CD4-positive, alpha-beta T cell treated with Interferon gamma for 1 hour (primary cell): ENCODE measurements at regions not wholly inside any gene's neighbourhood (a gene's known extent, or its start where the extent isn't known, plus 50 kb on each side); places are given as distances from the start of the nearest gene placed in this dataset.
"Not testable (repeated sequence)": the region's sequence is repeated elsewhere in the genome, so short reads cannot be mapped to it uniquely, and the experiment has no call there.

Experiments used
- DNase-seq: peaks from one replicate; pipeline ENCODE4 v3.0.0-alpha.2; 2020

DNA sequence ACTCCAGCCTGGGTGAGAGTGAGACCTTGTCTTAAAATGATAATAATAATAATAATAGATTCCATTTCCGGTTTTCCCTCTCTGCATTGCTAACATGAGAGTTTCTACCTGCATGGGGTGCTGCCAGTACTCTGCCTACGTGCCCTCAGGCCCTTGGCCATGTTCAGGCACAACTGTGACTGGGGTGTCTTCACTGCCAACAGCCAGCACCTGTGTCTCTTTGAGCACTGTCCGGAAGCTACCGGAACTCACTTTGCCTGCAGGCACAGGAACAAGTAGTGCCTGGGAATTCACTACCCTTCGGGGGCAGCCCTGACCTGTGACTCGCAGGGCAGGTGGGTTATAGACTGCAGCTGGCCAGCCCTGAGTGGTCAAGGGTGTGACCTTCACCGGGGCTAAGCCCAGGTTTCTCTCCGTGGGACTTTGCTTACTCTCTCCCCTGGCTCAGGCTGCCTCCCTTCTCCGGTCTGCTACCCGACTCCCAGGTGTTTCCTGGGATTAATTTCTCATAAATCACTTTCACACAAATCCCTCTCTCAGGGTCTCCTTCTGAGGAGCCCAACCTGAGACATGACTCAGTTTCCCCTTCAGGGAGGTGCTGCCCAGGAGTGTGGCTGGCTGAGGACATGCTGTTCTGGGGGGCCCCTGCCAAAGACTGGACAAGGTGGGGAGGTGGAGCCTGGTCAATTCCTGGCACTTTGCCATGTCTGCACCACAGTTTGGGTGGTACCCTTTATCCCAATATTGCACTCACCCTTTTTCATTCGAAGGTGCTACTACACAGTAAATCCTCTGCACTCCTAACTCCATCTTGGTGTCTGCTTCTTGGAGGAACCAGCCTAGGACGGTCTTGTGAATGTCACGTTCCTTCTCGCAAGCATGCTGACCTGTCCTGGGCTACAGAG lies 79.5 kb upstream of the RALGAPA2 start:
- DNase-seq = no peak

DNA sequence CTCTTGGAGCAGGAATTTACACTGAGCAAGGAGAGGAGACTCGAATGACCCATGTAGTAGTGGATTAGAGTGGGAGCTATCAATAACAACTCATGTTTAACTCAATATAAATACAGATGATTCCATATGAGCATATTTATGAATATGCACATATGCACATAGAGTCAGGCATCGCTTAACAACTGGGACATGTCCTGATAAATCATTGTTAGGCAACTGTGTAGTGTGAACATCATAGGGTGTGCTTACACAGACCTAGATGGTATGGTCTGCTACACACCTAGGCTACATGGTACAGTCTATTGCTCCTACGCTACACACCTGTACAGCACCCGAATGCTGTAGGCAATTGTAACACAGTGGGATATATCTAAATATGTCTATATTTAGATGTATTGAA lies 75.9 kb upstream of the RALGAPA2 start:
- DNase-seq = no peak

DNA sequence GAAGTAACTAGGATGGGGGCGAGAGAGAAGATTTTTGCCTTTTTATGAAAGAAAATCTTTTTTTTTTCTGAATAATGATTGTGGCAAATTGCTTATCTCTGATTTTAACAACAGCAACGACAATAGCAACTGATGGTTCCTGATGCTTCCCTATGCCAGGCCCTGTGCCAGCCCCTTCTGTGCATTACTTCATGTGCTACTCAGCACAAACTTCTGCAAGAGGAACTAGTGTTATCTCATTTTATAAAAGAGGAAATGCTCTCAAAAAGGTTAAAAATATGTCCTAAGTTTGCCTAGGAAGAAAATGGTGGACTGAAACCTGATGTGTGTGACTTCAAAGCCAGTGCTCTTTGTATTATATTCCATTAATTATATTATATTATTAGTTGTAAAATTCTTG lies 74.0 kb upstream of the RALGAPA2 start:
- DNase-seq = peak; percentile 18

DNA sequence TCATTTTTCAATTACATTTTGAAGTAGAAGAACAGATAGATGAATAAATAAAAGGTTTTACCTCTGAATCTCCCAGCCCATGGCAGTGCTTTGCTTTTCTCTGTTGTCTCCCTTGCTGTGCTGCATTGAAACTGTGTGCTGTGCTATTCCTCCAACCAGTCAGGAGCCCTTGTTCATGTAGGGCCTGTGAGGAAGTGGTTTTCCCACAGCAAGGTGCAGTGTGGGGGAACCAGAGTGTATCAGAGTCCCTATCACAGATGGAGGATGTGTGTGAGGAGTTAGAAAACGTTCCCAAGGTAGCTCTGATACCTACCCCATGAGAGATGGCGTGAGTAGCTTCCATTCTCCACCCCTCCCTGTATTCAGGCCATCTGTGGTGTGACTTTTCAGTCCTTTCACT lies 72.8 kb upstream of the RALGAPA2 start:
- no peak for DNase-seq

DNA sequence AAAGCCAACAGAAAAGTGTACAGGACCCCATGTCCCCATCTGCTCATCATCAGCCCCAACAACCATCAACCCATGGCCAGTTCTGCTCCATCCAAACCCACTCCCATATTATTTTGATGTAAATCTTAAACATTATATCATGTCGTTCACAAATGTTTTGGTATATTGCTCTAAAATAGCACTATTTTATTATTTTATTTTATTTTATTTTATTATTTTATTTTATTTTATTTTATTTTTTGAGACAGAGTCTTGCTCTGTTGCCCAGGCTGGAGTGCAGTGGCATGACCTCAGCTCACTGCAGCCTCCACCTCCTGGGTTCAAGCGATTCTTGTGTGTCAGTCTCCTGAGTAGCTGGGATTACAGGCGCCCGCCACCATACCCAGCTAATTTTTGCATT lies 72.0 kb upstream of the RALGAPA2 start:
- not testable (repeated sequence) for DNase-seq

DNA sequence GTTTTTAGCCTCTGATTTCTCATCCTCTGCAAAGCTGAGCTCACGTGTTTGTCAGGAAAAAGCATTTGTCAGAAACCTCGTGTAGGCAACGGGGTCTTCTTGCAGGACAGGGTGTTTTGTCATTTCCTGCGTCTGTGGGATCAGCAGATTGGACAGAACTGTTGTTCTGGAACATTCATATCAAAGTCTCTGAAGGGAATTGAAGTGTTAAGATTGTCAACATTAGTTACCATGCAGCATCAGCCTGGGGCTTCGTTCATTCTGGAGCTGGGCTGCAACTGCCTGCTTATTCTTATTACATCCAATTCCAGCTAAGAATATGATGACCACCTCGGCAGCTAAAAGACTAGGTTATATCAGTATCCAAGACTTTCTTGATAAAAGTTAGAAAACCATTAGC lies 71.0 kb upstream of the RALGAPA2 start:
- no peak for DNase-seq

DNA sequence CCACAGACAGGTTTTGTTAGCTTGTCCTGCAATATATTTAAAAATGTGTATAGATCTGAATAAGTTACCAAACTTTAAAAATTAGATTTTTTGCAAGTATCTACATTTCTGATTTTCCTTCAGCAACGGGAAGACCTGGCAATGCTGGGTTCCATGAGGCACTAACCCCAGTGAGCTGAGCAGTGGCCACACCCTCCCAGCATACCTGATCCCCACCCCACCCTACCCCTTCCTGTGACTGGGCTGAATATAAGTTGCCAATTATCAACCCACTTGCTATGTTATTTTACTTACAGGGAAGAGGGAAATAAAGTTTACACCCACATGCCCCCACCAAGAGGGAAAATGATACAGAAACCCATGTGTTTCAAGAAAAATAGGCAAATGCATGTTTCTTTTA lies 70.3 kb upstream of the RALGAPA2 start:
- DNase-seq = no peak

DNA sequence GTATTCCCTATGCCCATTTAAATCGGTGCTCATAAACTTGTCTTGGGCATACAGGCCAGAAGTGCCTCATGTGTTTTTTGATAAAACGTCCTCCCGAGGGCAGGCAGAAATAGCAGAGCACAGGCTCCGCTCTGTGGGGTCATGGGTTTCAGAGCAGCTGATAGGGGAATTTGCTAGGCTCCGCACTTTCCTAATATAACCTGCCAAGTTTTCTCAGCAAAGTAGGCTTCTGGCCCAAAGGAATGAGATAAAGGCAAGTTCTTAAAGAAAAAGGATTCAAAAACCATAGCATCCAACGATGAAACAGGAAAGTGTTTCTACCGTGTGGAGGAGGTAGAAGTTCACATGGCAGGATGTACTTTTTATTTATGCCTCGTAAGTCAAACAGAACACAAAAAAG lies 69.8 kb upstream of the RALGAPA2 start:
- no peak for DNase-seq

DNA sequence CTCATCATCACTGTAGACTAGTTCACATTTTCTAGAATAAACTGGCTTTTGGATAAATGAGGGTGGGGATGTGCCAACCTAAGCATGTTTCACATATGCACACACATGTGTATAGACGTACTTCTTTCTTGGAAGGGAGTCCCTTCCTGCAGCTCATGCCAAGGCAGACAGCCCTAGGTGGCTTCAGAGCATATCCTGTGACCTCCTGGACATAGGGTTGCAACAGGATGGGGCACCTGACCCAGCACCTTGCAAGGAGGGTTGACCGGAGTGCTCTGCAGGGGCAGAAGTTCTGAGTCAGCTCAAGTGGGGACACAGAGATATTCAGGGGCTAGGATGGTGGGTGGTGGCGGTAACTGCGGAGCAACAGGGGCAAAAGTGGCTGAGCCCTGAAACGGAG lies 68.6 kb upstream of the RALGAPA2 start:
- DNase-seq = no peak

DNA sequence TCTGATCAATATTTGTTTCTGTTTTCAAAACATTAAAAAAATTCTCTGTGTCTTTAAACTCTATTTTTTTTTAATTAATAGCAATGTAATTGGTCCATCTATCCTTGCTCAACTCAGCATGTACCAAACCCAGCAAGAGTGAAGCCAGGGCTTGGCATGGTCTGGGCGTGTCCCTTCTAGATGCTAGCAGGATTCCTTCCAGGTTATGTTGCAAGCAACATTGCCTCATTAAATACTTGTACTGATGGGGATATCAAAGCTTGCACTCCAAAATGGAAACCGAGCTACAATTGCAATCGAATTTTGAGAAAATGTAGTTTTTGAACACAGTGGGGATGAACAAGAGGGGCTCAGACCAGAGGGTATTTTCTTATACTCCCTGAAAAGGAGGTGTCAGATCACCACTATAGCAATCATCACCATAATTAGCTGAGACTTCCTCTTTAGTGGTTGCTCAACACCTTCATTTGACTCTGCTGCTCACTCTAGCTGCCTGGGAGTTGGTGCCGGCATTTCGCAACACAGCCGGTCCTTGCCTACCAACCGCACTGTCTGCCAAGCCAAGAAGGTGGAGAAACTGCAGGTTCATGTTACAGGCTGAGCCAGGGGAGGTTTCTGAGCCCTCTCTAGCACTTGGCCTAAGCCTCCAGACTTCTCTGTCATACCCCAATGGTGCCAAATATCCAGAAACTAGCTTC lies 67.8 kb upstream of the RALGAPA2 start:
- DNase-seq = peak; percentile 63

DNA sequence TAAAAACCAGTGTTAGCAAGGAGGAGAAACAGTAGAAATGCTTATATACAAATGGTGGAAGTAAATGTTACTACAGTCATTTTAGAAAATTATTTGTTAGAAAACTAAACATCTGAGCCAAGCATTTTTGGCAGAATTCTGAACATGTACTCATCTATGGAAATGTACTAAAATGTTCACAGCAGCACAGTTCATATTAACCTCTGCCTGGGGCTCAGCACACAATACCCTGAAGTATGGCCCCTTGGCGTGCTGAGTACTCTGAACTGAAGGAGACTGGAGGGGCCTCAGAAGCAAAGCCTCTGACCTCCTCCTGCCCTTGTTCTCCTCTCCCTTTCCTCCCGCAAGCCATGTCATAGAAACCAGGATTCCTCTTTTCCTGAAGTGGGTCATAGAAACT lies 66.2 kb upstream of the RALGAPA2 start:
- no peak for DNase-seq

DNA sequence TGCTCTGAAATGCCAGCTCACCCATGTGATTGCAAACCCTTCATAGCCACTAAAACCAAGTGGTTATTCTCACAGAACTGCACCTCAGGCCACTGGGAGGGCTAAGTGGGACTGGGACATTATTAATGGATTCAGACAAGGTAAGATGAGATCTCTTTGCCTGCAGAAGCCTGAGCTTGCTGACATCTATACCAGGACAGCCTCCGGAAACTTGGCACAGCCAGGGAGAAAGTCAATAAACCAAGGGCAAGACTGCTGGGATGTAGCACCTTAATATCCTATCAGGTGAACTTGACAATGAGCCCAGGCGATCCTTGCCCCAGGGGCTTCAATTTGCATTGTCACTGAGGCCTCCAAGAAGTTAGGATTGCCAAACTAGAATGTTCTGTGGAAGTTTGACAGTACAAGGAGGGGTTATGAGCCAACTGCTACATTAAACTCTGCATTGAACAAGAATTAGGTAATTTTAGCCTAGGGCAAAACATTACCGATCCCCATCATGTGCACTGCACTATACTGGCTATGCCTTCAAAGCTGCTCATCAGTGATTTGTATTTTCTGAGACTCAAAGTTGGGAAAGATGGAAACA lies 60.1 kb upstream of the RALGAPA2 start:
- no peak for DNase-seq

DNA sequence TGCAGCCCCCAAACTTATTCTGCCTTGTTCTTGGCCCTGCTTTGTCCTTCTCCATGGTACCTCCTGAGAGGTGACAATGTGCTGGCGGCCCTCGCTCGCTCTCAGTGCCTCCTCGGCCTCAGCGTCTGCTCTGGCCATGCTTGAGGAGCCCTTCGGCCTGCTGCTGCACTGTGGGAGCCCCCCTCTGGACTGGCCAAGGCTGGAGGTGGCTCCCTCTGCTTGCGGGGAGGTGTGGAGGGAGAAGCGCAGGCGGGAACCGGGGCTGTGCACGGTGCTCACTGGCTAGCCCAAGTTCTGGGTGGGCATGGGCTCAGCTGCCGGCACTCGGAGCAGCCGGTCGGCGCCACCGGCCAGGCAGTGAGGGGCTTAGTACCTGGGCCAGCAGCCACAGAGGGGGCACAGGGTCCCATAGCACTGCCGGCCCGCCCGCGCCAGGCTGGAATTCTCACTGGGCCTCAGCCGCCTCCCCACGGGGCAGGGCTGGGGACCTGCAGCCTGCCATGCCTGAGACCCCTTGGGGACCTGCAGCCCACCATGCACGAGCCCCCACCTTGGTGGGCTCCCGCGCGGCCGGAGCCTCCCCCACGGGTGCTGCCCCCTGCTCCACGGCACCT lies 55.9 kb upstream of the RALGAPA2 start:
- DNase-seq = no peak

DNA sequence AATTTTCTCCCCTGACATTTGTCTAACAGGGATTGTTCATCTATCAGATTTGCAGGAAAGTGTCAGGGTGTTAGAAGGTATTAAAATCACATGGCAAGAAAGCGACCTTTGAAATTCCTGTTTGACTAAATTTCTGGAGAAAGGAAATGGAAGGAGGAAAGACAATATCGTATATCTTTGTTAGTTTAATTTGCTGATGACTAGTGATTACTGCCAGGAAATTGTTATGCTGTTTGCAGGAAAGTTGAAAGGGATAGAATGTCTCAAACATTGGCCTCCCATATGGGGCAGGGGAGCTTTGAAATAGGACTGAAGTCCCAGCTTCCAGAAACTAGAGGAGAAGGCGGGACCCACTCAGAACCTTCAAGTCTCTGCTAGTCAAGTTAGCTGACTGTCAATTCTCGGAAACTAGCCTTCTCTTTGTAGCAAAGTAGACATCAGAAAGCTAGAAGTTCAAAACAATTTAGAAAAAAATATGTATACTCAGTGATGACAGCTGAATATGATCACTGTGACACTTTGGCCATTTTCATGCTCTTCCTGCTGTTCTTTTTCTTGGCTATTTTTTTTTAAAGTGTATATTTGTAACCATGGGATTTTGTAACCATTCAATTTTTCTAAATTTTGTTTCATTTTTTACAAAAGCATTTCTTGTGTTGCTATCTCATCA lies 53.4 kb upstream of the RALGAPA2 start:
- no peak for DNase-seq

DNA sequence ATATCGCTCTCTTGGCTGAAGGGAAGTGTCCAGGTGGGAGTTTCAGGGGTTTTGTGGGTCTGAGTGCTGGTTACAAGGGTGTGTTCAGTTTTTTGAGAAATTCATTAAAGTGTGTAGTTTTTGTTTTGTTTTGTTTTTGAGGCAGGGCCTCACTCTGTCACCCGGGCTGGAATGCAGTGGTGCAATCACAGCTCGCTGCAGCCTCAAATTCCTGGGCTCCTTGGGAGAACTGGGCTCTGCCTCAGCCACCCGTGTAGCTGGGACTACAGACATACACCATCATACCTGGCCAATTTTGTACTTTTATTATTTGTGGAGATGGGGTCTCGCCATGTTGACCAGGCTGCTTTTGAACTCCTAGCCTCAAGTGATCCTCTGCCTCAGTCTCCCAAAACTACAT lies 51.2 kb upstream of the RALGAPA2 start:
- no peak for DNase-seq
